GM12878 (cell line): ENCODE measurements at regions not wholly inside any gene's neighbourhood (a gene's known extent, or its start where the extent isn't known, plus 50 kb on each side); places are given as distances from the start of the nearest gene placed in this dataset.

Experiments
- ATAC-seq: fragments of 200-7000 bp; cut with Tn5 transposase; 3 replicates; pipeline ENCODE4 v1.9.1; 2020; ENCODE audit warnings: mild to moderate bottlenecking, moderate library complexity
- BruUV-seq: library from RNA; stranded (reverse); fragments of 400-500 nt; replicated peaks from 2 replicates; lab custom pipeline; 2021; lab: Mats Ljungman, UMichigan
- CTCF ChIA-PET: fragments of 300-600 bp; sonication (Branson Sonifier 250); formaldehyde crosslinking; extraction: SDS; loops from one replicate; lab custom pipeline; 2021; ENCODE audit warnings: inconsistent platforms; lab: Yijun Ruan, JAX
- POLR2A ChIA-PET: fragments of 350-600 bp; formaldehyde crosslinking; extraction: SDS; loops from one replicate; lab custom pipeline; 2021; ENCODE audit warnings: inconsistent platforms; lab: Charles Lee
- RAD21 ChIA-PET: fragments of 300-600 bp; sonication (Branson Sonifier 250); formaldehyde crosslinking; loops from one replicate; lab custom pipeline; 2023; ENCODE audit warnings: antibody characterized with exemption; ENCODE audit not compliant: unreplicated experiment; lab: Charles Lee
- SMC1A ChIA-PET: fragments of 300-600 bp; sonication (Branson Sonifier 250); formaldehyde crosslinking; loops from one replicate; lab custom pipeline; 2023; ENCODE audit not compliant: unreplicated experiment, uncharacterized antibody; lab: Charles Lee
- DNase-seq: peaks from one replicate; pipeline ENCODE4 v3.0.0-alpha.2; 2011; ENCODE audit warnings: low read depth, low spot score
- FAIRE-seq: peaks from 3 replicates; lab custom pipeline; 2011; peaks lifted over from hg19 to GRCh38; lab: Jason Lieb, UNC
- H2AFZ ChIP-seq: 2 replicates; pipeline ENCODE4 v1.6.0; 2011; ENCODE audit warnings: low read depth, low read length, control low read depth; ENCODE audit not compliant: control insufficient read depth
- H3K27ac ChIP-seq: 2 replicates; pipeline ENCODE4 v1.5.1; 2011; ENCODE audit warnings: control low read depth; ENCODE audit not compliant: control insufficient read depth, insufficient read depth
- H3K27me3 ChIP-seq, 2 experiments: replicated peaks in 1 of 2; 2 replicates each; pipeline versions ENCODE4 v1.6.0 to v1.6.1; 2011; ENCODE audit warnings: low read length in 1 of 2; ENCODE audit not compliant: control insufficient read depth in 2 of 2, insufficient read depth in 2 of 2
- H3K36me3 ChIP-seq, 2 experiments: 2 replicates each; pipeline ENCODE4 v1.5.1; 2011; ENCODE audit warnings: low read length in 1 of 2; ENCODE audit not compliant: control insufficient read depth in 2 of 2, insufficient read depth in 2 of 2
- H3K4me1 ChIP-seq: 2 replicates; pipeline ENCODE4 v1.6.1; 2011; ENCODE audit warnings: mild to moderate bottlenecking, low read length, moderate library complexity, mixed read lengths; ENCODE audit not compliant: control insufficient read depth, insufficient read depth
- H3K4me2 ChIP-seq: 2 replicates; pipeline ENCODE4 v1.6.0; 2011; ENCODE audit warnings: control low read depth; ENCODE audit not compliant: control insufficient read depth, insufficient read depth
- H3K4me3 ChIP-seq: fragments of 200-600 bp; sonication (generic); 2 replicates; pipeline ENCODE4 v1.5.1; 2016
- H3K79me2 ChIP-seq: 2 replicates; pipeline ENCODE4 v1.6.0; 2011; ENCODE audit warnings: low read length; ENCODE audit not compliant: control insufficient read depth, insufficient read depth
- H3K9ac ChIP-seq: 2 replicates; pipeline ENCODE4 v1.8.0; 2011; ENCODE audit warnings: low read length, control low read depth, mixed read lengths; ENCODE audit not compliant: control insufficient read depth, insufficient read depth
- H3K9me3 ChIP-seq: replicated peaks from 3 replicates; pipeline ENCODE4 v1.5.1; 2011; ENCODE audit warnings: mild to moderate bottlenecking, low read length; ENCODE audit not compliant: control insufficient read depth, insufficient read depth
- H4K20me1 ChIP-seq: 2 replicates; pipeline ENCODE4 v1.6.0; 2011; ENCODE audit not compliant: control insufficient read depth, insufficient read depth
- CBFB ChIP-seq: IDR thresholded peaks from 2 replicates; pipeline ENCODE4 v1.6.1; 2016; ENCODE audit warnings: antibody characterized with exemption, low read depth
- GABPA ChIP-seq: IDR thresholded peaks from 2 replicates; pipeline ENCODE4 v1.6.1; 2014; ENCODE audit warnings: antibody characterized with exemption, low read depth, mild to moderate bottlenecking, inconsistent platforms
- HDAC2 ChIP-seq: fragments of 200-600 bp; sonication (generic); IDR thresholded peaks from 2 replicates; pipeline ENCODE4 v1.6.1; 2017
- JUND ChIP-seq: IDR thresholded peaks from 2 replicates; pipeline ENCODE4 v1.6.1; 2012; ENCODE audit warnings: low read depth, mild to moderate bottlenecking, low read length, improper control_type of control experiment, moderate library complexity
- KAT2A ChIP-seq: conservative IDR thresholded peaks from 2 replicates; pipeline ENCODE4 v1.6.1; 2011; ENCODE audit warnings: low read depth, low read length; ENCODE audit not compliant: control insufficient read depth
- MTA2 ChIP-seq: fragments of 450-650 bp; IDR thresholded peaks from 2 replicates; pipeline ENCODE4 v1.6.1; 2016; ENCODE audit warnings: low read depth, mild to moderate bottlenecking, moderate library complexity
- MXI1 ChIP-seq: fragments of 150-350 bp; IDR thresholded peaks from 2 replicates; pipeline ENCODE4 v1.6.1; 2011; ENCODE audit warnings: low read depth, mild to moderate bottlenecking, inconsistent platforms, low read length, improper control_type of control experiment
- MYC ChIP-seq: IDR thresholded peaks from 2 replicates; pipeline ENCODE4 v1.6.1; 2011; ENCODE audit warnings: mild to moderate bottlenecking, low read length, moderate library complexity, inconsistent platforms; ENCODE audit not compliant: insufficient read depth, insufficient replicate concordance, insufficient read length, severe bottlenecking
- NFXL1 ChIP-seq: fragments of 450-650 bp; IDR thresholded peaks from 2 replicates; pipeline ENCODE4 v1.6.1; 2017; ENCODE audit warnings: antibody characterized with exemption, mild to moderate bottlenecking, borderline replicate concordance
- PBX3 ChIP-seq: IDR thresholded peaks from 2 replicates; pipeline ENCODE4 v1.6.1; 2011; ENCODE audit warnings: mild to moderate bottlenecking, low read depth, low read length, moderate library complexity; ENCODE audit not compliant: insufficient replicate concordance
- PRDM15 ChIP-seq: fragments of 450-650 bp; formaldehyde crosslinking; IDR thresholded peaks from 2 replicates; pipeline ENCODE4 v1.4.0; 2020; ENCODE audit warnings: mild to moderate bottlenecking, moderate library complexity
- RAD51 ChIP-seq: fragments of 450-650 bp; IDR thresholded peaks from 2 replicates; pipeline ENCODE4 v1.6.1; 2016; ENCODE audit warnings: moderate library complexity, mild to moderate bottlenecking, inconsistent platforms
- REST ChIP-seq: IDR thresholded peaks from 2 replicates; pipeline ENCODE4 v1.6.1; 2012; ENCODE audit warnings: mild to moderate bottlenecking, low read depth, low read length
- WGBS: methylation state at CpG from one replicate; pipeline ENCODE4 v1.1.6; 2016; ENCODE audit warnings: low lambda C conversion rate; ENCODE audit not compliant: insufficient replicate concordance, insufficient coverage; ENCODE audit errors: missing lambda C conversion rate; 5-methylcytosine and 5-hydroxymethylcytosine counted together
- in situ Hi-C: fragments of 300-500 bp; cut with MboI; formaldehyde crosslinking; loops from 9 replicates; pipeline ENCODE4 v1.14.3; 2018; ENCODE audit warnings: mixed read lengths
- intact Hi-C: fragments of 100-400 bp; cut with micrococcal nuclease; formaldehyde crosslinking; loops from one replicate; pipeline ENCODE4 v1.14.2; 2022; ENCODE audit not compliant: unreplicated experiment
- TF ChIP-seq, protein P1 (sequence below): IDR thresholded peaks from 2 replicates; pipeline ENCODE4 v1.6.1; 2012; ENCODE audit warnings: low read depth, low read length, improper control_type of control experiment

GRCh38 chr3:124158168-124158881, 166.4 kb upstream of the ROPN1 start (continued):
- no peak for TF ChIP-seq PBX3
- TF ChIP-seq MTA2: no peak
- TF ChIP-seq GABPA: no peak
- no peak for TF ChIP-seq MYC
- no peak for TF ChIP-seq NFXL1
- no peak for TF ChIP-seq RAD51
- no peak for TF ChIP-seq JUND

GRCh38 chr3:124161448-124161847, 169.5 kb upstream of the ROPN1 start:
- Histone ChIP-seq H3K4me2 (no peak overlapping the region), H3K79me2 (no peaks in the 10 kb centered on the region), H3K27me3 (peaks cover 0 to 3% of the 10 kb centered on the region in 2 experiments; a peak in 1 of 4 replicates), H2AFZ (no peak overlapping the region), H3K27ac (no peak overlapping the region), H3K4me1 (no peaks in the 10 kb centered on the region; the same call in 1 of the 2 replicates), H4K20me1 (no peaks in the 10 kb centered on the region), H3K9ac (no peak overlapping the region), H3K4me3 (no peak overlapping the region), H3K36me3 (no peaks in the 10 kb centered on the region), H3K9me3 (no peaks in the 10 kb centered on the region; the same call in 2 of the 3 replicates)
- ATAC-seq (no peak), FAIRE-seq (no peak), DNase-seq (no peak)
- BruUV-seq: no TSS peak
- ChIA-PET RAD21 (no interaction called here), CTCF (no interaction called here), POLR2A (no interaction called here), SMC1A (interaction anchor here (0.9 kb wide), 1 partner anchor 78 kb away, joined by 3 read pairs; no protein-coding TSS in a partner anchor)
- 0% methylated on average over 2 of the region's 2 CpGs for WGBS
- in situ Hi-C loops (no loop called here), intact Hi-C loops (no loop called here)
- TF ChIP-seq PRDM15 (CRISPR knock-in tag) (no peak), HDAC2 (no peak), REST (no peak), KAT2A (no peak), MXI1 (no peak), CBFB (no peak)
- TF ChIP-seq, protein P1, sequence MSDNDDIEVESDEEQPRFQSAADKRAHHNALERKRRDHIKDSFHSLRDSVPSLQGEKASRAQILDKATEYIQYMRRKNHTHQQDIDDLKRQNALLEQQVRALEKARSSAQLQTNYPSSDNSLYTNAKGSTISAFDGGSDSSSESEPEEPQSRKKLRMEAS: no peak
